Keratinocyte (primary cell): ENCODE measurements at regions not wholly inside any gene's neighbourhood (a gene's known extent, or its start where the extent isn't known, plus 50 kb on each side); places are given as distances from the start of the nearest gene placed in this dataset.

ENCODE experiments used
- DNase-seq: peaks from one replicate; pipeline ENCODE4 v3.0.0-alpha.2; 2011; ENCODE audit warnings: low read depth, missing footprints, low spot score
- FAIRE-seq: peaks from 2 replicates; lab custom pipeline; 2011; peaks lifted over from hg19 to GRCh38; lab: Jason Lieb, UNC
- H2AFZ ChIP-seq: 2 replicates; pipeline ENCODE4 v1.6.0; 2012; ENCODE audit warnings: low read length, control low read depth, inconsistent platforms; ENCODE audit not compliant: control insufficient read depth
- H3K27ac ChIP-seq: 2 replicates; pipeline ENCODE4 v1.5.1; 2011; ENCODE audit warnings: low read length; ENCODE audit not compliant: control insufficient read depth, insufficient read depth
- H3K27me3 ChIP-seq: 3 replicates; pipeline ENCODE4 v1.6.0; 2011; ENCODE audit warnings: low read length; ENCODE audit not compliant: control insufficient read depth, insufficient read depth; ENCODE audit errors: extremely low read depth
- H3K36me3 ChIP-seq, 2 experiments: 2 replicates in 1 of 2; 3 replicates in 1 of 2; pipeline ENCODE4 v1.5.1; 2011; ENCODE audit warnings: low read length in 2 of 2, mild to moderate bottlenecking in 1 of 2; ENCODE audit not compliant: control insufficient read depth in 2 of 2, insufficient read depth in 2 of 2; ENCODE audit errors: extremely low read depth in 1 of 2
- H3K4me1 ChIP-seq: 3 replicates; pipeline ENCODE4 v1.5.1; 2011; ENCODE audit warnings: low read length; ENCODE audit not compliant: control insufficient read depth, insufficient read depth; ENCODE audit errors: extremely low read depth
- H3K4me2 ChIP-seq: 3 replicates; pipeline ENCODE4 v1.6.0; 2011; ENCODE audit warnings: low read depth, low read length; ENCODE audit not compliant: control insufficient read depth, insufficient read depth; ENCODE audit errors: extremely low read depth
- H3K4me3 ChIP-seq, 3 experiments: fragments of 200-600 bp in 1 of 3; sonication (generic) in 1 of 3; 2 replicates in 2 of 3; 3 replicates in 1 of 3; pipeline ENCODE4 v1.5.1; 2011 to 2016; ENCODE audit warnings: low read length in 3 of 3, mild to moderate bottlenecking in 3 of 3, control low read depth in 2 of 3, inconsistent platforms in 1 of 3, low read depth in 1 of 3, mixed read lengths in 1 of 3, mixed run types in 1 of 3, moderate library complexity in 1 of 3; ENCODE audit not compliant: control insufficient read depth in 2 of 3, insufficient read depth in 2 of 3; ENCODE audit errors: extremely low read depth in 1 of 3
- H3K79me2 ChIP-seq: 2 replicates; pipeline ENCODE4 v1.6.0; 2012; ENCODE audit warnings: low read length; ENCODE audit not compliant: control insufficient read depth, insufficient read depth
- H3K9ac ChIP-seq: 3 replicates; pipeline ENCODE4 v1.6.0; 2011; ENCODE audit warnings: low read length; ENCODE audit not compliant: control insufficient read depth, insufficient read depth; ENCODE audit errors: extremely low read depth
- H3K9me1 ChIP-seq: 3 replicates; pipeline ENCODE4 v1.6.0; 2011; ENCODE audit warnings: low read length; ENCODE audit not compliant: control insufficient read depth, insufficient read depth; ENCODE audit errors: extremely low read depth
- H3K9me3 ChIP-seq: 2 replicates; pipeline ENCODE4 v1.5.1; 2012; ENCODE audit warnings: low read depth, low read length; ENCODE audit not compliant: control insufficient read depth
- H4K20me1 ChIP-seq: 3 replicates; pipeline ENCODE4 v1.6.0; 2011; ENCODE audit warnings: low read length; ENCODE audit not compliant: control insufficient read depth, insufficient read depth; ENCODE audit errors: extremely low read depth
- CTCF ChIP-seq, 3 experiments: IDR thresholded peaks in 1 of 3; conservative IDR thresholded peaks in 1 of 3; optimal IDR thresholded peaks in 1 of 3; 2 replicates in 2 of 3; 3 replicates in 1 of 3; pipeline versions ENCODE3 to v1.5.1; 2011; ENCODE audit warnings: low read length in 3 of 3, mild to moderate bottlenecking in 3 of 3, moderate library complexity in 2 of 3, control low read depth in 1 of 3, inconsistent platforms in 1 of 3; ENCODE audit not compliant: insufficient read depth in 2 of 3; ENCODE audit errors: extremely low read depth in 1 of 3
- EZH2 ChIP-seq: IDR thresholded peaks from one replicate; pipeline ENCODE4 v1.6.1; 2012; ENCODE audit warnings: inconsistent platforms, mild to moderate bottlenecking, low read length, moderate library complexity
- dilution Hi-C: fragments of 300-500 bp; cut with MboI; formaldehyde crosslinking; loops from one replicate; pipeline ENCODE4 v1.7.0; 2020; ENCODE audit warnings: low sequenced_read_pairs; ENCODE audit not compliant: extremely low pct_ligation_motif_present

GRCh38 chr11:115656041-115656440 is 151.8 kb upstream of the CADM1 start:
- no peaks in the 10 kb centered on the region for H4K20me1 ChIP-seq
- H3K9me3 ChIP-seq = no peaks in the 10 kb centered on the region
- no peaks in the 10 kb centered on the region for H3K79me2 ChIP-seq
- no peak overlapping the region for H3K9ac ChIP-seq
- no peaks in the 10 kb centered on the region for H3K9me1 ChIP-seq
- DNase-seq (no peak), FAIRE-seq (no peak)
- dilution Hi-C loops = no loop called here
- no peak overlapping the region for H3K27ac ChIP-seq
- H3K4me2 ChIP-seq = no peak overlapping the region
- H3K27me3 ChIP-seq = no peaks in the 10 kb centered on the region
- H2AFZ ChIP-seq = no peak overlapping the region
- peaks cover 17% of the 10 kb centered on the region for H3K4me1 ChIP-seq
- no peaks in the 10 kb centered on the region for H3K36me3 ChIP-seq
- H3K4me3 ChIP-seq = no peak overlapping the region
- no peak for TF ChIP-seq CTCF (optimal IDR thresholded peaks at IDR 0.05 in 1 of 3, IDR thresholded peaks at IDR 0.05 in 1 of 3, conservative IDR thresholded peaks at IDR 0.05 in 1 of 3; ENCODE audit: extremely low read depth in 1 of 3, insufficient read depth in 2 of 3, low read length in 3 of 3)
- TF ChIP-seq EZH2 = no peak

GRCh38 chr11:115654792-115655191 is 150.6 kb upstream of the CADM1 start:
- no peaks in the 10 kb centered on the region for H3K79me2 ChIP-seq
- dilution Hi-C loops = no loop called here
- H3K4me1 ChIP-seq = peaks cover 14% of the 10 kb centered on the region
- no peak overlapping the region for H3K4me3 ChIP-seq
- H3K9me1 ChIP-seq = no peaks in the 10 kb centered on the region
- FAIRE-seq (no peak), DNase-seq (no peak)
- H3K9me3 ChIP-seq = no peaks in the 10 kb centered on the region
- H3K9ac ChIP-seq = no peak overlapping the region
- no peaks in the 10 kb centered on the region for H4K20me1 ChIP-seq
- TF ChIP-seq CTCF (optimal IDR thresholded peaks at IDR 0.05 in 1 of 3, IDR thresholded peaks at IDR 0.05 in 1 of 3, conservative IDR thresholded peaks at IDR 0.05 in 1 of 3; ENCODE audit: extremely low read depth in 1 of 3, insufficient read depth in 2 of 3, low read length in 3 of 3) (no peak), EZH2 (no peak)
- H2AFZ ChIP-seq = no peak overlapping the region
- H3K27me3 ChIP-seq = no peaks in the 10 kb centered on the region
- H3K36me3 ChIP-seq = no peaks in the 10 kb centered on the region
- H3K27ac ChIP-seq = no peak overlapping the region
- no peak overlapping the region for H3K4me2 ChIP-seq
